ENCODE measurements at regions not wholly inside any gene's neighbourhood (a gene's known extent, or its start where the extent isn't known, plus 50 kb on each side); places are given as distances from the start of the nearest gene placed in this dataset.
"Not testable (repeated sequence)": the region's sequence is repeated elsewhere in the genome, so short reads cannot be mapped to it uniquely, and the experiment has no call there.

- no peaks in the 10 kb centered on the region for H3K79me2 ChIP-seq (ENCODE audit: insufficient read depth, low read length)
- H4K20me1 ChIP-seq (ENCODE audit: insufficient read depth, low read length) = no peaks in the 10 kb centered on the region
- Mint-ChIP-seq H3K36me3 (ENCODE audit: low read depth, unreplicated experiment) (no peaks in the 10 kb centered on the region), H3K4me3 (ENCODE audit: unreplicated experiment) (no peak overlapping the region), H3K4me1 (ENCODE audit: low read depth, unreplicated experiment) (no peaks in the 10 kb centered on the region), H3K9me3 (ENCODE audit: unreplicated experiment) (no peaks in the 10 kb centered on the region), H3K27ac (ENCODE audit: unreplicated experiment) (no peak overlapping the region), H3K27me3 (ENCODE audit: low read depth, unreplicated experiment) (no peaks in the 10 kb centered on the region)
- no peak overlapping the region for H3K4me2 ChIP-seq (ENCODE audit: low read length)
- H2AFZ ChIP-seq (ENCODE audit: low read depth, low read length) = no peak overlapping the region
- H3K27ac ChIP-seq (ENCODE audit: low read depth, low read length) = no peak overlapping the region
- no peak for DNase-seq (ENCODE audit: low read depth)
- no peak overlapping the region for H3K9ac ChIP-seq (ENCODE audit: low read length)
- TF ChIP-seq EZH2 (IDR thresholded peaks at IDR 0.05; ENCODE audit: insufficient read depth, low read length) (no peak), CTCF (IDR thresholded peaks at IDR 0.05; ENCODE audit: insufficient read depth, low read depth, low read length) (no peak)
- H3K4me3 ChIP-seq (ENCODE audit: insufficient read depth, low read depth, low read length) = no peak overlapping the region
- FAIRE-seq = no peak
- peaks cover 2% of the 10 kb centered on the region for H3K9me3 ChIP-seq (ENCODE audit: insufficient read depth, low read depth, low read length)
- no peaks in the 10 kb centered on the region for H3K4me1 ChIP-seq (ENCODE audit: insufficient read depth, low read length)
- H3K36me3 ChIP-seq (ENCODE audit: insufficient read depth, low read length) = no peaks in the 10 kb centered on the region
- H3K27me3 ChIP-seq (ENCODE audit: insufficient read depth, low read length) = no peaks in the 10 kb centered on the region
Measured at GRCh38 chr11:37171451-37171850, 573.4 kb upstream of the RAG2 start.

GRCh38 chr11:37170311-37170710, 572.3 kb upstream of the RAG2 start:
- Histone ChIP-seq H3K4me2 (ENCODE audit: low read length) (no peak overlapping the region), H3K27me3 (ENCODE audit: insufficient read depth, low read length) (no peaks in the 10 kb centered on the region), H3K9ac (ENCODE audit: low read length) (no peak overlapping the region), H3K4me1 (ENCODE audit: insufficient read depth, low read length) (no peaks in the 10 kb centered on the region), H3K36me3 (ENCODE audit: insufficient read depth, low read length) (no peaks in the 10 kb centered on the region), H3K4me3 (ENCODE audit: insufficient read depth, low read depth, low read length) (no peak overlapping the region), H3K79me2 (ENCODE audit: insufficient read depth, low read length) (no peaks in the 10 kb centered on the region), H4K20me1 (ENCODE audit: insufficient read depth, low read length) (no peaks in the 10 kb centered on the region), H2AFZ (ENCODE audit: low read depth, low read length) (no peak overlapping the region), H3K9me3 (ENCODE audit: insufficient read depth, low read depth, low read length) (peaks cover 2% of the 10 kb centered on the region), H3K27ac (ENCODE audit: low read depth, low read length) (no peak overlapping the region)
- Mint-ChIP-seq H3K27me3 (ENCODE audit: low read depth, unreplicated experiment) (no peaks in the 10 kb centered on the region), H3K9me3 (ENCODE audit: unreplicated experiment) (no peaks in the 10 kb centered on the region), H3K4me3 (ENCODE audit: unreplicated experiment) (no peak overlapping the region), H3K36me3 (ENCODE audit: low read depth, unreplicated experiment) (no peaks in the 10 kb centered on the region), H3K27ac (ENCODE audit: unreplicated experiment) (no peak overlapping the region), H3K4me1 (ENCODE audit: low read depth, unreplicated experiment) (no peaks in the 10 kb centered on the region)
- no peak for FAIRE-seq
- TF ChIP-seq EZH2 (IDR thresholded peaks at IDR 0.05; ENCODE audit: insufficient read depth, low read length) (no peak), CTCF (IDR thresholded peaks at IDR 0.05; ENCODE audit: insufficient read depth, low read depth, low read length) (no peak)
- DNase-seq (ENCODE audit: low read depth) = no peak

- H3K36me3 ChIP-seq (ENCODE audit: insufficient read depth, low read length); H3K4me1 ChIP-seq (ENCODE audit: insufficient read depth, low read length); FAIRE-seq; H3K9ac ChIP-seq (ENCODE audit: low read length); DNase-seq (ENCODE audit: low read depth); H3K27ac Mint-ChIP-seq (ENCODE audit: unreplicated experiment); H3K9me3 ChIP-seq (ENCODE audit: insufficient read depth, low read depth, low read length); H3K4me3 ChIP-seq (ENCODE audit: insufficient read depth, low read depth, low read length); H3K9me3 Mint-ChIP-seq (ENCODE audit: unreplicated experiment); H3K27ac ChIP-seq (ENCODE audit: low read depth, low read length); H3K27me3 ChIP-seq (ENCODE audit: insufficient read depth, low read length); H3K27me3 Mint-ChIP-seq (ENCODE audit: low read depth, unreplicated experiment); H3K4me2 ChIP-seq (ENCODE audit: low read length); H3K79me2 ChIP-seq (ENCODE audit: insufficient read depth, low read length); H4K20me1 ChIP-seq (ENCODE audit: insufficient read depth, low read length); H3K4me3 Mint-ChIP-seq (ENCODE audit: unreplicated experiment); H3K36me3 Mint-ChIP-seq (ENCODE audit: low read depth, unreplicated experiment); H3K4me1 Mint-ChIP-seq (ENCODE audit: low read depth, unreplicated experiment); H2AFZ ChIP-seq (ENCODE audit: low read depth, low read length): not testable (repeated sequence)
Measured at GRCh38 chr11:37145434-37145833, 547.4 kb upstream of the RAG2 start.
